ENCODE measurements at regions not wholly inside any gene's neighbourhood (a gene's known extent, or its start where the extent isn't known, plus 50 kb on each side); places are given as distances from the start of the nearest gene placed in this dataset.

DNA sequence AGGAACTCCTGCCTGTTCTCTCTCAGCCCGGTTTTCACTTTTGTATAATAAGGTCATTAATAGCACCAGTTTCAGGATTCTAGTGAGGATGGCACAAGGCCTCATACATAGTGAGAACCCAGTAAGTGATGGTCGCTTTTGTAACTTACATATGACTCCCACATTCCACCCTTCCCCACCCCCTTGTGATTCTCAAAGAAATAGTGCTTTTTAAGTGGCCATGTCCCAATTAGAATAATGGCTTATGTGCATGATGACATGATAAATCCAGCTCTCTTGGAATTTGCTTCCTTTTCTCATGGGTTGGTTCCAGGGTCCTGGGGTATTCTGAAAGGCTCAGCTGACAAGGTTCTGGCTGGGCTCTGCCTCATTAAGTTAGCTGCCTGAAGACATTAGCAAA is 189.9 kb downstream of the URB2 start:
- ATAC-seq: no peak
- H3K27ac ChIP-seq (ENCODE audit: low read length): no peak overlapping the region
- no peaks in the 10 kb centered on the region for H3K9me3 ChIP-seq (ENCODE audit: control insufficient read depth, insufficient read depth, low read length)
- no peak overlapping the region for H3K4me3 ChIP-seq (ENCODE audit: low read length)
- Mint-ChIP-seq H3K4me1 (no peaks in the 10 kb centered on the region), H3K27ac (no peak overlapping the region), H3K9me3 (no peaks in the 10 kb centered on the region), H3K27me3 (ENCODE audit: low read depth in 2 of 2) (peaks cover 18 to 40% of the 10 kb centered on the region in 2 donors), H3K36me3 (no peaks in the 10 kb centered on the region), H3K4me3 (no peak overlapping the region)
- H3K27me3 ChIP-seq (ENCODE audit: control insufficient read depth, insufficient read depth, low read length): no peaks in the 10 kb centered on the region
- TF ChIP-seq, protein P1, sequence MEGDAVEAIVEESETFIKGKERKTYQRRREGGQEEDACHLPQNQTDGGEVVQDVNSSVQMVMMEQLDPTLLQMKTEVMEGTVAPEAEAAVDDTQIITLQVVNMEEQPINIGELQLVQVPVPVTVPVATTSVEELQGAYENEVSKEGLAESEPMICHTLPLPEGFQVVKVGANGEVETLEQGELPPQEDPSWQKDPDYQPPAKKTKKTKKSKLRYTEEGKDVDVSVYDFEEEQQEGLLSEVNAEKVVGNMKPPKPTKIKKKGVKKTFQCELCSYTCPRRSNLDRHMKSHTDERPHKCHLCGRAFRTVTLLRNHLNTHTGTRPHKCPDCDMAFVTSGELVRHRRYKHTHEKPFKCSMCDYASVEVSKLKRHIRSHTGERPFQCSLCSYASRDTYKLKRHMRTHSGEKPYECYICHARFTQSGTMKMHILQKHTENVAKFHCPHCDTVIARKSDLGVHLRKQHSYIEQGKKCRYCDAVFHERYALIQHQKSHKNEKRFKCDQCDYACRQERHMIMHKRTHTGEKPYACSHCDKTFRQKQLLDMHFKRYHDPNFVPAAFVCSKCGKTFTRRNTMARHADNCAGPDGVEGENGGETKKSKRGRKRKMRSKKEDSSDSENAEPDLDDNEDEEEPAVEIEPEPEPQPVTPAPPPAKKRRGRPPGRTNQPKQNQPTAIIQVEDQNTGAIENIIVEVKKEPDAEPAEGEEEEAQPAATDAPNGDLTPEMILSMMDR (IDR thresholded peaks at IDR 0.05): no peak
- DNase-seq: no peak
- H3K4me1 ChIP-seq (ENCODE audit: control insufficient read depth, insufficient read depth, low read length): no peaks in the 10 kb centered on the region
- 90% methylated on average over 2 of the region's 2 CpGs for WGBS (ENCODE audit: insufficient coverage)
- intact Hi-C loops (cut with micrococcal nuclease): no loop called here
- H3K36me3 ChIP-seq (ENCODE audit: control insufficient read depth, insufficient read depth, low read length): no peaks in the 10 kb centered on the region

DNA sequence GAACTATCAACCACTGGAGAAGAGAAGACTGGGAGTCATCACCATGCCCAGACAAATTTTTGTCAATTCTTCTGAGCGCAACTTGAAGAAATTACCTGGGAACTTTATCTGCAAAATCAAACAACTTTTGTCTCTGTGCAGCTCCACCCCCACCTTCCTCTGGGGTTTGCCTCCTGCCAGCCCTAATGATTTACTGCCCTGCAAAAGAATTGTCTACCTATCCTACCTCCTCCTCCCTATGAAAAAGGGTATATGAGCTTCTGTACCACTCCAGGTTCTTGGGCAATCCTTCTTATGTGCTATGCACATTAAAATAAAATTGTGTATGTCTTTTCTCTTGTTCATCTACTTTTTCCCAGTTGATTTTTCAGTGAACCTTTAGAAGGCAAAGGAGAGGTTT is 191.9 kb downstream of the URB2 start:
- H3K4me3 Mint-ChIP-seq: no peak overlapping the region
- Histone ChIP-seq H3K4me1 (ENCODE audit: control insufficient read depth, insufficient read depth, low read length) (no peaks in the 10 kb centered on the region), H3K9me3 (ENCODE audit: control insufficient read depth, insufficient read depth, low read length) (no peaks in the 10 kb centered on the region), H3K36me3 (ENCODE audit: control insufficient read depth, insufficient read depth, low read length) (no peaks in the 10 kb centered on the region), H3K4me3 (ENCODE audit: low read length) (no peak overlapping the region), H3K27me3 (ENCODE audit: control insufficient read depth, insufficient read depth, low read length) (no peaks in the 10 kb centered on the region), H3K27ac (ENCODE audit: low read length) (no peak overlapping the region)
- no peak overlapping the region for H3K27ac Mint-ChIP-seq
- 100% methylated on average over 1 of the region's 1 CpG for WGBS (ENCODE audit: insufficient coverage)
- H3K4me1 Mint-ChIP-seq: no peaks in the 10 kb centered on the region
- DNase-seq (no peak), ATAC-seq (no peak)
- TF ChIP-seq, protein P1 (IDR thresholded peaks at IDR 0.05): no peak
- intact Hi-C loops (cut with micrococcal nuclease): no loop called here
- no peaks in the 10 kb centered on the region for H3K9me3 Mint-ChIP-seq
- peaks cover 12 to 28% of the 10 kb centered on the region in 2 donors for H3K27me3 Mint-ChIP-seq (ENCODE audit: low read depth in 2 of 2)
- H3K36me3 Mint-ChIP-seq: no peaks in the 10 kb centered on the region

DNA sequence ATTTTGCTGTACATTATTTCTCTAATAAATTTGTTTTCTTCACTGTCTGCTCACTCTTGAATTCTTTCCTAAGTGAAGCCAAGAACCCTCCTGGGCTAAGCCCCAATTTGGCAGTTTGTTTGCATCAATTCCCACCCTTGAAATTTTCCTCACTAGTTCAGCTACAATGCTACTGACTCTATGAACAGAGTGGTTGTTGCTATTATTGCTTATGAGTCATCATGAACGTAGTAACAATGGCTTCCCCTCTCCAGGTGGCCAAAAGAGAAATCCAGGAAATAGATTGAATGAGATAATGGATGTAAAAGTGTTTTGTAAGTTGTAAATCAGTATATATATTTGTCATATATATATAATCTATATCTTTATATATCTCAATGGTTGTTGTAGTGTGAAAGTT is 193.0 kb downstream of the URB2 start:
- Mint-ChIP-seq H3K4me3 (no peak overlapping the region), H3K27ac (no peak overlapping the region), H3K36me3 (no peaks in the 10 kb centered on the region), H3K27me3 (ENCODE audit: low read depth in 2 of 2) (peaks cover 14 to 28% of the 10 kb centered on the region in 2 donors), H3K4me1 (no peaks in the 10 kb centered on the region), H3K9me3 (no peaks in the 10 kb centered on the region)
- Histone ChIP-seq H3K27ac (ENCODE audit: low read length) (no peak overlapping the region), H3K27me3 (ENCODE audit: control insufficient read depth, insufficient read depth, low read length) (no peaks in the 10 kb centered on the region), H3K9me3 (ENCODE audit: control insufficient read depth, insufficient read depth, low read length) (no peaks in the 10 kb centered on the region), H3K36me3 (ENCODE audit: control insufficient read depth, insufficient read depth, low read length) (no peaks in the 10 kb centered on the region), H3K4me3 (ENCODE audit: low read length) (no peak overlapping the region), H3K4me1 (ENCODE audit: control insufficient read depth, insufficient read depth, low read length) (no peaks in the 10 kb centered on the region)
- no peak for DNase-seq
- TF ChIP-seq, protein P1 (IDR thresholded peaks at IDR 0.05): no peak
- intact Hi-C loops (cut with micrococcal nuclease): no loop called here
- no CpG with 5 or more reads among the region's 1 CpG for WGBS (ENCODE audit: insufficient coverage)
- ATAC-seq: no peak

DNA sequence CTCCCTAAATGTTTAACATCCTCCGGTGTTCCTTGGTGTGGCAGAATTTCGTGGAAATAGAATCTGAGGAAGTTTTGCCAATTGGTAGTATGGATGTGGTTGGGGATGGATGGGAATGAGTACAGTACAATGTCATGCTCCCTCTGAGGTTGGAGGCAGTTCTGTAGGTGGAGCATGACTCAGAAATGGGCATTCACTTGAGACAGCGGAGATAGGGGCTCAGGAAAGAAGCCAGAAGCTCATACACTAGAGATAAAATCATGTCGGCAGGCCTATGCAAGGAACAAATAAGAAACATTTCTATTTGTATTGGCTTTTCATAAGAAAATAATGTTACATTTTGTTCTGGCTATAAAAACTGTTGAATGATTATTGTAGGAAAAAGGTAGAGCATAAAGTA is 196.0 kb downstream of the URB2 start:
- Histone ChIP-seq H3K27ac (ENCODE audit: low read length) (no peak overlapping the region), H3K36me3 (ENCODE audit: control insufficient read depth, insufficient read depth, low read length) (no peaks in the 10 kb centered on the region), H3K4me1 (ENCODE audit: control insufficient read depth, insufficient read depth, low read length) (no peaks in the 10 kb centered on the region), H3K9me3 (ENCODE audit: control insufficient read depth, insufficient read depth, low read length) (no peaks in the 10 kb centered on the region), H3K27me3 (ENCODE audit: control insufficient read depth, insufficient read depth, low read length) (no peaks in the 10 kb centered on the region), H3K4me3 (ENCODE audit: low read length) (no peak overlapping the region)
- no peaks in the 10 kb centered on the region for H3K9me3 Mint-ChIP-seq
- ATAC-seq (no peak), DNase-seq (no peak)
- H3K4me3 Mint-ChIP-seq: no peak overlapping the region
- intact Hi-C loops (cut with micrococcal nuclease): no loop called here
- H3K27me3 Mint-ChIP-seq (ENCODE audit: low read depth in 2 of 2): peaks cover 9 to 33% of the 10 kb centered on the region in 2 donors
- H3K27ac Mint-ChIP-seq: no peak overlapping the region
- no peaks in the 10 kb centered on the region for H3K36me3 Mint-ChIP-seq
- no peaks in the 10 kb centered on the region for H3K4me1 Mint-ChIP-seq
- 90% methylated on average over 4 of the region's 4 CpGs for WGBS (ENCODE audit: insufficient coverage)
- TF ChIP-seq, protein P1 (IDR thresholded peaks at IDR 0.05): no peak
